ENCODE measurements at regions not wholly inside any gene's neighbourhood (a gene's known extent, or its start where the extent isn't known, plus 50 kb on each side); places are given as distances from the start of the nearest gene placed in this dataset.

- no peak overlapping the region for H2BK5ac ChIP-seq (ENCODE audit: low read depth, low read length)
- H2AK5ac ChIP-seq (ENCODE audit: low read depth, low read length): no peak overlapping the region
- no peak overlapping the region for H3K23ac ChIP-seq (ENCODE audit: insufficient read length)
- H3K4ac ChIP-seq (replicated peaks; ENCODE audit: insufficient read length, low read depth, low read length): no peak overlapping the region
- no peak for DNase-seq (ENCODE audit: low read depth in 1 of 2, low spot score in 2 of 2)
- no peaks in the 10 kb centered on the region for H3K23me2 ChIP-seq (ENCODE audit: low read depth, low read length)
- no peaks in the 10 kb centered on the region for H3K27me3 ChIP-seq (replicated peaks in 1 of 4; ENCODE audit: control insufficient read depth in 3 of 4, extremely low read depth in 1 of 4, insufficient read depth in 3 of 4, low read length in 3 of 4)
- no peaks in the 10 kb centered on the region for H3K79me1 ChIP-seq (ENCODE audit: low read depth, low read length)
- H3K14ac ChIP-seq (ENCODE audit: insufficient read length): no peak overlapping the region
- H3K18ac ChIP-seq (ENCODE audit: extremely low read depth, low read length): no peak overlapping the region
- no peaks in the 10 kb centered on the region for H3K4me1 ChIP-seq (replicated peaks in 1 of 4; ENCODE audit: control insufficient read depth in 3 of 4, insufficient read depth in 4 of 4, low read length in 3 of 4)
- no peak overlapping the region for H2BK15ac ChIP-seq (ENCODE audit: low read length)
- no peak overlapping the region for H2BK120ac ChIP-seq (replicated peaks; ENCODE audit: low read depth, low read length)
- 84% methylated on average over 2 of the region's 2 CpGs; no CpG with 5 or more reads in 1 of the 2 experiments for WGBS, 2 experiments (ENCODE audit: extremely low coverage in 1 of 2, insufficient coverage in 1 of 2, insufficient read length in 1 of 2, insufficient replicate concordance in 2 of 2, low coverage in 1 of 2, low lambda C conversion rate in 2 of 2, missing lambda C conversion rate in 1 of 2)
- ChIA-PET POLR2A (ENCODE audit: partially characterized antibody) (no interaction called here), CTCF (ENCODE audit: partially characterized antibody) (interaction anchor here (0.7 to 1.1 kb wide), 2 partner anchors 35 to 41 kb away, joined by 3 to 4 read pairs; no protein-coding TSS in a partner anchor)
- H3K9me3 ChIP-seq (ENCODE audit: insufficient read depth in 2 of 2, low read depth in 1 of 2, low read length in 1 of 2): no peaks in the 10 kb centered on the region
- H2AFZ ChIP-seq (ENCODE audit: low read length): no peak overlapping the region
- no peak overlapping the region for H2BK12ac ChIP-seq (ENCODE audit: low read depth, low read length)
- H3K9ac ChIP-seq (replicated peaks in 1 of 4; ENCODE audit: extremely low read depth in 1 of 4, low read depth in 3 of 4, low read length in 3 of 4): no peak overlapping the region
- H3K56ac ChIP-seq (replicated peaks; ENCODE audit: insufficient read length, low read depth, low read length): no peak overlapping the region
- no peak for FAIRE-seq
- no peaks in the 10 kb centered on the region for H3K79me2 ChIP-seq (ENCODE audit: control insufficient read depth in 1 of 2, insufficient read depth in 2 of 2, low read length in 2 of 2)
- no peak overlapping the region for H3K4me2 ChIP-seq (ENCODE audit: insufficient read depth in 1 of 2, low read depth in 2 of 2, low read length in 2 of 2)
- no peaks in the 10 kb centered on the region for H4K20me1 ChIP-seq (replicated peaks in 1 of 2; ENCODE audit: control insufficient read depth in 1 of 2, insufficient read depth in 2 of 2, low read length in 2 of 2)
- no peaks in the 10 kb centered on the region for H3K36me3 ChIP-seq (ENCODE audit: control insufficient read depth in 2 of 4, insufficient read depth in 4 of 4, low read length in 3 of 4)
- H3K27ac ChIP-seq (ENCODE audit: low read depth, low read length): no peak overlapping the region
- H4K8ac ChIP-seq (ENCODE audit: extremely low read depth, insufficient read depth, low read length): no peak overlapping the region
- no peak overlapping the region for H3K4me3 ChIP-seq (ENCODE audit: extremely low read depth in 1 of 4, insufficient read depth in 2 of 4, low read depth in 3 of 4, low read length in 4 of 4)
- no peak overlapping the region for H2BK20ac ChIP-seq (ENCODE audit: low read length)
- no peak overlapping the region for H4K91ac ChIP-seq (replicated peaks; ENCODE audit: insufficient read length, low read length)
- no peak for TF ChIP-seq EZH2 (IDR thresholded peaks at IDR 0.05; ENCODE audit: low read depth, low read length, severe bottlenecking)
- no peak for TF ChIP-seq SIN3A (conservative IDR thresholded peaks at IDR 0.05 in 1 of 2, IDR thresholded peaks at IDR 0.05 in 1 of 2; ENCODE audit: low read depth in 1 of 2, low read length in 2 of 2)
- TF ChIP-seq, protein P1, sequence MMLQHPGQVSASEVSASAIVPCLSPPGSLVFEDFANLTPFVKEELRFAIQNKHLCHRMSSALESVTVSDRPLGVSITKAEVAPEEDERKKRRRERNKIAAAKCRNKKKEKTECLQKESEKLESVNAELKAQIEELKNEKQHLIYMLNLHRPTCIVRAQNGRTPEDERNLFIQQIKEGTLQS (IDR thresholded peaks at IDR 0.05; ENCODE audit: insufficient read depth, low read depth, low read length): no peak
- TF ChIP-seq USF2 (IDR thresholded peaks at IDR 0.05; ENCODE audit: low read length): no peak
- no peak for TF ChIP-seq CBX5 (IDR thresholded peaks at IDR 0.05; ENCODE audit: low read depth, low read length)
- no peak for TF ChIP-seq KDM4A (IDR thresholded peaks at IDR 0.05; ENCODE audit: low read depth, low read length, severe bottlenecking)
- no peak for TF ChIP-seq BCL11A (IDR thresholded peaks at IDR 0.05; ENCODE audit: low read depth in 2 of 2, low read length in 2 of 2)
- H4K5ac ChIP-seq (ENCODE audit: insufficient read length, low read depth, low read length): no peak overlapping the region
These were observed 68.8 kb downstream of the OXGR1 start for GRCh38 chr13:96925477-96925876.
